Activated CD4-positive, alpha-beta memory T cell treated with anti-CD3 and anti-CD28 coated beads, Interleukin-2, amount 10 ng/mL, durations not matched to agents 7 days and 5 days (primary cell): ENCODE measurements at regions not wholly inside any gene's neighbourhood (a gene's known extent, or its start where the extent isn't known, plus 50 kb on each side); places are given as distances from the start of the nearest gene placed in this dataset.

Experiments
- CTCF ChIA-PET: fragments of 350-600 bp; sonication (Branson Sonifier 250); formaldehyde crosslinking; loops from one replicate; lab custom pipeline; 2021; ENCODE audit warnings: antibody characterized with exemption, inconsistent platforms; lab: Charles Lee
- POLR2A ChIA-PET: fragments of 350-600 bp; sonication (Branson Sonifier 250); formaldehyde crosslinking; loops from one replicate; lab custom pipeline; 2021; ENCODE audit warnings: antibody characterized with exemption; lab: Charles Lee
- DNase-seq: peaks from one replicate; pipeline ENCODE4 v3.0.0-alpha.2; 2020
- H3K27ac Mint-ChIP-seq: one replicate; pipeline ENCODE4 v1.8.0; 2021; ENCODE audit warnings: mild to moderate bottlenecking, mixed read lengths
- H3K27me3 Mint-ChIP-seq: one replicate; pipeline ENCODE4 v1.8.0; 2021; ENCODE audit warnings: mixed read lengths
- H3K36me3 Mint-ChIP-seq: one replicate; pipeline ENCODE4 v1.8.0; 2021; ENCODE audit warnings: low read depth, mixed read lengths
- H3K4me1 Mint-ChIP-seq: one replicate; pipeline ENCODE4 v1.8.0; 2021; ENCODE audit warnings: mixed read lengths
- H3K4me3 Mint-ChIP-seq: one replicate; pipeline ENCODE4 v1.8.0; 2021; ENCODE audit warnings: mild to moderate bottlenecking, mixed read lengths
- H3K9me3 Mint-ChIP-seq: one replicate; pipeline ENCODE4 v1.8.0; 2021; ENCODE audit warnings: mixed read lengths

GRCh38 chr15:61524086-61524485 is 295.0 kb upstream of the RORA start:
- H3K27ac Mint-ChIP-seq: no peak overlapping the region
- H3K36me3 Mint-ChIP-seq: no peaks in the 10 kb centered on the region
- CTCF ChIA-PET: no interaction called here
- H3K9me3 Mint-ChIP-seq: no peaks in the 10 kb centered on the region
- DNase-seq: no peak
- POLR2A ChIA-PET: no interaction called here
- H3K4me1 Mint-ChIP-seq: peaks cover 28% of the 10 kb centered on the region
- H3K27me3 Mint-ChIP-seq: peaks cover 14% of the 10 kb centered on the region
- H3K4me3 Mint-ChIP-seq: no peak overlapping the region

- ChIA-PET CTCF (no interaction called here), POLR2A (no interaction called here)
- peaks cover 14% of the 10 kb centered on the region for H3K27me3 Mint-ChIP-seq
- H3K4me3 Mint-ChIP-seq: no peak overlapping the region
- no peaks in the 10 kb centered on the region for H3K36me3 Mint-ChIP-seq
- no peak for DNase-seq
- no peak overlapping the region for H3K27ac Mint-ChIP-seq
- no peaks in the 10 kb centered on the region for H3K9me3 Mint-ChIP-seq
- peaks cover 23% of the 10 kb centered on the region for H3K4me1 Mint-ChIP-seq
These were observed 293.3 kb upstream of the RORA start for GRCh38 chr15:61522411-61522810.

GRCh38 chr15:61521953-61522352 is 292.9 kb upstream of the RORA start:
- no peak overlapping the region for H3K4me3 Mint-ChIP-seq
- CTCF ChIA-PET: no interaction called here
- no peaks in the 10 kb centered on the region for H3K9me3 Mint-ChIP-seq
- POLR2A ChIA-PET: no interaction called here
- H3K36me3 Mint-ChIP-seq: no peaks in the 10 kb centered on the region
- peaks cover 14% of the 10 kb centered on the region for H3K27me3 Mint-ChIP-seq
- H3K4me1 Mint-ChIP-seq: peaks cover 23% of the 10 kb centered on the region
- no peak overlapping the region for H3K27ac Mint-ChIP-seq
- no peak for DNase-seq

- peaks cover 21% of the 10 kb centered on the region for H3K4me1 Mint-ChIP-seq
- POLR2A ChIA-PET: no interaction called here
- H3K36me3 Mint-ChIP-seq: no peaks in the 10 kb centered on the region
- CTCF ChIA-PET: no interaction called here
- no peak for DNase-seq
- peaks cover 10% of the 10 kb centered on the region for H3K27me3 Mint-ChIP-seq
- no peak overlapping the region for H3K4me3 Mint-ChIP-seq
- no peaks in the 10 kb centered on the region for H3K9me3 Mint-ChIP-seq
- no peak overlapping the region for H3K27ac Mint-ChIP-seq
These were observed 290.2 kb upstream of the RORA start for GRCh38 chr15:61519296-61519695.

- H3K9me3 Mint-ChIP-seq: no peaks in the 10 kb centered on the region
- no peaks in the 10 kb centered on the region for H3K36me3 Mint-ChIP-seq
These were observed 289.3 kb upstream of the RORA start for GRCh38 chr15:61518191-61518950.

GRCh38 chr15:61517776-61518175 is 288.7 kb upstream of the RORA start:
- POLR2A ChIA-PET: no interaction called here

More at GRCh38 chr15:61518191-61518950, 289.3 kb upstream of the RORA start:
- no peak overlapping the region for H3K4me3 Mint-ChIP-seq
- DNase-seq: no peak
- CTCF ChIA-PET: no interaction called here
- H3K4me1 Mint-ChIP-seq: peaks cover 14% of the 10 kb centered on the region
- no peak overlapping the region for H3K27ac Mint-ChIP-seq
- H3K27me3 Mint-ChIP-seq: peaks cover 8% of the 10 kb centered on the region
- POLR2A ChIA-PET: no interaction called here

GRCh38 chr15:61517335-61517734 is 288.2 kb upstream of the RORA start:
- peaks cover 5% of the 10 kb centered on the region for H3K4me1 Mint-ChIP-seq
- ChIA-PET CTCF (no interaction called here), POLR2A (no interaction called here)
- no peaks in the 10 kb centered on the region for H3K36me3 Mint-ChIP-seq
- no peak for DNase-seq
- H3K4me3 Mint-ChIP-seq: no peak overlapping the region
- H3K27me3 Mint-ChIP-seq: peaks cover 8% of the 10 kb centered on the region
- no peaks in the 10 kb centered on the region for H3K9me3 Mint-ChIP-seq
- no peak overlapping the region for H3K27ac Mint-ChIP-seq

More at GRCh38 chr15:61517776-61518175, 288.7 kb upstream of the RORA start:
- Mint-ChIP-seq H3K27ac (no peak overlapping the region), H3K36me3 (no peaks in the 10 kb centered on the region), H3K4me1 (peaks cover 8% of the 10 kb centered on the region), H3K27me3 (peaks cover 8% of the 10 kb centered on the region), H3K4me3 (no peak overlapping the region), H3K9me3 (no peaks in the 10 kb centered on the region)
- DNase-seq: no peak
- CTCF ChIA-PET: no interaction called here

GRCh38 chr15:61511756-61512155 is 282.7 kb upstream of the RORA start:
- ChIA-PET POLR2A (no interaction called here), CTCF (no interaction called here)
- Mint-ChIP-seq H3K9me3 (no peaks in the 10 kb centered on the region), H3K4me1 (no peaks in the 10 kb centered on the region), H3K36me3 (no peaks in the 10 kb centered on the region), H3K4me3 (no peak overlapping the region), H3K27me3 (peaks cover 12% of the 10 kb centered on the region), H3K27ac (no peak overlapping the region)
- no peak for DNase-seq

GRCh38 chr15:61511089-61511488 is 282.0 kb upstream of the RORA start:
- DNase-seq: no peak
- H3K27me3 Mint-ChIP-seq: peaks cover 12% of the 10 kb centered on the region
- no peaks in the 10 kb centered on the region for H3K4me1 Mint-ChIP-seq
- no peak overlapping the region for H3K27ac Mint-ChIP-seq
- no peak overlapping the region for H3K4me3 Mint-ChIP-seq
- no peaks in the 10 kb centered on the region for H3K9me3 Mint-ChIP-seq
- no peaks in the 10 kb centered on the region for H3K36me3 Mint-ChIP-seq
- ChIA-PET POLR2A (no interaction called here), CTCF (no interaction called here)

GRCh38 chr15:61509327-61509840 is 280.3 kb upstream of the RORA start:
- Mint-ChIP-seq H3K36me3 (no peaks in the 10 kb centered on the region), H3K9me3 (no peaks in the 10 kb centered on the region), H3K27me3 (peaks cover 12% of the 10 kb centered on the region), H3K4me1 (no peaks in the 10 kb centered on the region), H3K27ac (no peak overlapping the region), H3K4me3 (no peak overlapping the region)
- no peak for DNase-seq
- ChIA-PET POLR2A (no interaction called here), CTCF (no interaction called here)

GRCh38 chr15:61503383-61503969 is 274.4 kb upstream of the RORA start:
- Mint-ChIP-seq H3K27ac (no peak overlapping the region), H3K9me3 (no peaks in the 10 kb centered on the region), H3K27me3 (peaks cover 10% of the 10 kb centered on the region), H3K4me1 (no peaks in the 10 kb centered on the region), H3K4me3 (no peak overlapping the region), H3K36me3 (no peaks in the 10 kb centered on the region)
- POLR2A ChIA-PET: no interaction called here
- CTCF ChIA-PET: no interaction called here
- no peak for DNase-seq

- H3K27me3 Mint-ChIP-seq: peaks cover 11% of the 10 kb centered on the region
- no peak overlapping the region for H3K27ac Mint-ChIP-seq
- CTCF ChIA-PET: no interaction called here
- no peaks in the 10 kb centered on the region for H3K4me1 Mint-ChIP-seq
- no peak overlapping the region for H3K4me3 Mint-ChIP-seq
- H3K9me3 Mint-ChIP-seq: no peaks in the 10 kb centered on the region
- no peaks in the 10 kb centered on the region for H3K36me3 Mint-ChIP-seq
- DNase-seq: no peak
- POLR2A ChIA-PET: no interaction called here
These were observed 272.8 kb upstream of the RORA start for GRCh38 chr15:61501815-61502389.

- no peak for DNase-seq
- H3K36me3 Mint-ChIP-seq: no peaks in the 10 kb centered on the region
- no peak overlapping the region for H3K4me3 Mint-ChIP-seq
- H3K27me3 Mint-ChIP-seq: peaks cover 11% of the 10 kb centered on the region
- no peak overlapping the region for H3K27ac Mint-ChIP-seq
- ChIA-PET POLR2A (no interaction called here), CTCF (interaction anchor here (1.0 kb wide), 1 partner anchor 333 kb away, joined by 3 read pairs; no protein-coding TSS in a partner anchor)
- no peaks in the 10 kb centered on the region for H3K9me3 Mint-ChIP-seq
- H3K4me1 Mint-ChIP-seq: no peaks in the 10 kb centered on the region
These were observed 272.0 kb upstream of the RORA start for GRCh38 chr15:61500951-61501620.
